ENCODE measurements at regions not wholly inside any gene's neighbourhood (a gene's known extent, or its start where the extent isn't known, plus 50 kb on each side); places are given as distances from the start of the nearest gene placed in this dataset.

DNA sequence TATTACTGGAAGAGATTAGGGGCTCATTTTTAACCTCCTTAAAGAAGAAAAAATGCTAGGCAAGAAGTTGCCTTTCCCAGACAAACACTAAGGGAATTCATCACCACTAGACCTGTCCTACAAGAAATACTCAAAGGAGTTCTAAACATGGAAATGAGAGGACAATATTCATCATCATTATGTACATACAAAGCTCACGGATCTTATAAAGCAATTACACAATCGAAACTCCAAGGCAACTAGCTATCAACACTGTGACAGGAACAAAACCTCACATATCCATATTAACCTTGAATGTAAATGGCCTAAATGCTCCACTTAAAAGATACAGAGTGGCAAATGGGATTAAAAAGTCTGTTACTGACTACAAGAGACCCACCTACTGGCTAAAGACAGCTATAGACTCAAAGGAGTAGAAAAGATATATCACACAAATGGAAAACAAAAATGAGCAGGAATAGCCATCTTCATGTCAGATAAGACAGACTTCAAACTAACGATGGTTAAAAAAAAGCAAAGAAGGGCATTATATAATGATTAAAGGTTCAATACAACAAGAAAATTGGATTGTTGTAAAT, 246.6 kb downstream of the ADRA2A start:
- TF ChIP-seq, protein P1, sequence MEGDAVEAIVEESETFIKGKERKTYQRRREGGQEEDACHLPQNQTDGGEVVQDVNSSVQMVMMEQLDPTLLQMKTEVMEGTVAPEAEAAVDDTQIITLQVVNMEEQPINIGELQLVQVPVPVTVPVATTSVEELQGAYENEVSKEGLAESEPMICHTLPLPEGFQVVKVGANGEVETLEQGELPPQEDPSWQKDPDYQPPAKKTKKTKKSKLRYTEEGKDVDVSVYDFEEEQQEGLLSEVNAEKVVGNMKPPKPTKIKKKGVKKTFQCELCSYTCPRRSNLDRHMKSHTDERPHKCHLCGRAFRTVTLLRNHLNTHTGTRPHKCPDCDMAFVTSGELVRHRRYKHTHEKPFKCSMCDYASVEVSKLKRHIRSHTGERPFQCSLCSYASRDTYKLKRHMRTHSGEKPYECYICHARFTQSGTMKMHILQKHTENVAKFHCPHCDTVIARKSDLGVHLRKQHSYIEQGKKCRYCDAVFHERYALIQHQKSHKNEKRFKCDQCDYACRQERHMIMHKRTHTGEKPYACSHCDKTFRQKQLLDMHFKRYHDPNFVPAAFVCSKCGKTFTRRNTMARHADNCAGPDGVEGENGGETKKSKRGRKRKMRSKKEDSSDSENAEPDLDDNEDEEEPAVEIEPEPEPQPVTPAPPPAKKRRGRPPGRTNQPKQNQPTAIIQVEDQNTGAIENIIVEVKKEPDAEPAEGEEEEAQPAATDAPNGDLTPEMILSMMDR (IDR thresholded peaks at IDR 0.05 in 8 of 11, conservative IDR thresholded peaks at IDR 0.05 in 3 of 11) = no peak
- TF ChIP-seq POLR2A (IDR thresholded peaks at IDR 0.05) = no peak

Measured in spleen (tissue), 7 donors.